Amniotic stem cell (primary cell): ENCODE measurements at regions not wholly inside any gene's neighbourhood (a gene's known extent, or its start where the extent isn't known, plus 50 kb on each side); places are given as distances from the start of the nearest gene placed in this dataset.
A peak's percentile ranks its signal among the peaks of the same experiment; 100 is the strongest.

Experiments used
- DNase-seq: peaks from one replicate; lab custom pipeline; 2025; lab: John Stamatoyannopoulos, UW

- no peak for DNase-seq
Observed at GRCh38 chr21:39105341-39105765, 77.9 kb downstream of the PSMG1 start.

- no peak for DNase-seq
Observed at GRCh38 chr21:39104911-39105310, 78.3 kb downstream of the PSMG1 start.

- DNase-seq, result no peak
Observed at GRCh38 chr21:39103689-39104088, 79.6 kb downstream of the PSMG1 start.

- DNase-seq, result no peak
Observed at GRCh38 chr21:39099859-39100258, 83.4 kb downstream of the PSMG1 start.

- no peak for DNase-seq
Observed at GRCh38 chr21:39098696-39099200, 84.5 kb downstream of the PSMG1 start.

- no peak for DNase-seq
Observed at GRCh38 chr21:39097981-39098380, 85.3 kb downstream of the PSMG1 start.

GRCh38 chr21:39097335-39097861 is 85.9 kb downstream of the PSMG1 start:
- no peak for DNase-seq

- no peak for DNase-seq
Observed at GRCh38 chr21:39096754-39097153, 86.5 kb downstream of the PSMG1 start.

GRCh38 chr21:39095681-39096080 is 87.6 kb downstream of the PSMG1 start:
- no peak for DNase-seq

GRCh38 chr21:39094847-39095579 is 88.2 kb downstream of the PSMG1 start:
- DNase-seq, result no peak

GRCh38 chr21:39094087-39094780 is 89.0 kb downstream of the PSMG1 start:
- no peak for DNase-seq

GRCh38 chr21:39093526-39093925 is 89.7 kb downstream of the PSMG1 start:
- no peak for DNase-seq

- peak; percentile 35 for DNase-seq
Observed at GRCh38 chr21:39088831-39089380, 94.3 kb downstream of the PSMG1 start.

GRCh38 chr21:39088031-39088370 is 95.2 kb downstream of the PSMG1 start:
- DNase-seq, result no peak

GRCh38 chr21:39087238-39088030 is 95.8 kb downstream of the PSMG1 start:
- DNase-seq, result no peak

- DNase-seq, result no peak
Observed at GRCh38 chr21:39086547-39086946, 96.7 kb downstream of the PSMG1 start.

GRCh38 chr21:39085843-39086405 is 97.3 kb downstream of the PSMG1 start:
- no peak for DNase-seq

- no peak for DNase-seq
Observed at GRCh38 chr21:39084979-39085729, 98.1 kb downstream of the PSMG1 start.

- DNase-seq, result no peak
Observed at GRCh38 chr21:39084073-39084472, 99.2 kb downstream of the PSMG1 start.

GRCh38 chr21:39083377-39084008 is 99.8 kb downstream of the PSMG1 start:
- DNase-seq, result no peak
